CD4-positive, alpha-beta T cell treated with Interleukin-4 for 1 hour (primary cell): ENCODE measurements at regions not wholly inside any gene's neighbourhood (a gene's known extent, or its start where the extent isn't known, plus 50 kb on each side); places are given as distances from the start of the nearest gene placed in this dataset.

Experiments used
- DNase-seq, 2 donors: peaks; one replicate each; pipeline ENCODE4 v3.0.0-alpha.2; 2020 to 2022

- DNase-seq = no peak
Observed at GRCh38 chr18:78168526-78168925, 811.1 kb upstream of the SALL3 start.

GRCh38 chr18:78169174-78169864 is 810.3 kb upstream of the SALL3 start:
- no peak for DNase-seq

- no peak for DNase-seq
Observed at GRCh38 chr18:78171954-78172353, 807.7 kb upstream of the SALL3 start.

GRCh38 chr18:78174737-78175136 is 804.9 kb upstream of the SALL3 start:
- no peak for DNase-seq

GRCh38 chr18:78178812-78179211 is 800.8 kb upstream of the SALL3 start:
- DNase-seq = no peak

GRCh38 chr18:78180741-78181140 is 798.9 kb upstream of the SALL3 start:
- no peak for DNase-seq

- no peak for DNase-seq
Observed at GRCh38 chr18:78183815-78184214, 795.8 kb upstream of the SALL3 start.

- DNase-seq = no peak
Observed at GRCh38 chr18:78191276-78191675, 788.3 kb upstream of the SALL3 start.

- DNase-seq = no peak
Observed at GRCh38 chr18:78192054-78192453, 787.6 kb upstream of the SALL3 start.

GRCh38 chr18:78196280-78196679 is 783.3 kb upstream of the SALL3 start:
- no peak for DNase-seq

- no peak for DNase-seq
Observed at GRCh38 chr18:78199002-78199401, 780.6 kb upstream of the SALL3 start.

- no peak for DNase-seq
Observed at GRCh38 chr18:78199611-78200010, 780.0 kb upstream of the SALL3 start.

- DNase-seq = no peak
Observed at GRCh38 chr18:78207942-78208341, 771.7 kb upstream of the SALL3 start.

GRCh38 chr18:78208461-78208860 is 771.2 kb upstream of the SALL3 start:
- no peak for DNase-seq

GRCh38 chr18:78213361-78213994 is 766.1 kb upstream of the SALL3 start:
- DNase-seq = no peak

- no peak for DNase-seq
Observed at GRCh38 chr18:78221496-78221895, 758.1 kb upstream of the SALL3 start.

GRCh38 chr18:78228974-78229373 is 750.6 kb upstream of the SALL3 start:
- DNase-seq = no peak

- DNase-seq = no peak
Observed at GRCh38 chr18:78230911-78231310, 748.7 kb upstream of the SALL3 start.

GRCh38 chr18:78232196-78232595 is 747.4 kb upstream of the SALL3 start:
- no peak for DNase-seq

- DNase-seq = no peak
Observed at GRCh38 chr18:78237864-78238263, 741.8 kb upstream of the SALL3 start.

- no peak for DNase-seq
Observed at GRCh38 chr18:78238404-78239089, 741.1 kb upstream of the SALL3 start.

GRCh38 chr18:78239090-78239457 is 740.5 kb upstream of the SALL3 start:
- DNase-seq = no peak

- no peak for DNase-seq
Observed at GRCh38 chr18:78240101-78240500, 739.5 kb upstream of the SALL3 start.

- no peak for DNase-seq
Observed at GRCh38 chr18:78240627-78241252, 738.9 kb upstream of the SALL3 start.
